Activated T-cell treated with anti-CD3 and anti-CD28 coated beads, Interleukin-2, amount 50 U/mL, for 4 hours (primary cell): ENCODE measurements at regions not wholly inside any gene's neighbourhood (a gene's known extent, or its start where the extent isn't known, plus 50 kb on each side); places are given as distances from the start of the nearest gene placed in this dataset.
"Not testable (repeated sequence)": the region's sequence is repeated elsewhere in the genome, so short reads cannot be mapped to it uniquely, and the experiment has no call there.

ENCODE experiments used
- ATAC-seq, 2 donors: fragments of 200-7000 bp; cut with Tn5 transposase; one replicate each; pipeline ENCODE4 v1.10.0; 2021
- DNase-seq: peaks from one replicate; pipeline ENCODE4 v3.0.0-alpha.2; 2020
- H3K27me3 Mint-ChIP-seq: one replicate; pipeline ENCODE4 v1.8.0; 2021; ENCODE audit warnings: low read depth, mixed read lengths
- H3K36me3 Mint-ChIP-seq: one replicate; pipeline ENCODE4 v1.8.0; 2022; ENCODE audit warnings: mixed read lengths; ENCODE audit not compliant: insufficient read depth
- H3K4me1 Mint-ChIP-seq: one replicate; pipeline ENCODE4 v1.8.0; 2021; ENCODE audit warnings: low read depth, mixed read lengths
- H3K4me3 Mint-ChIP-seq: one replicate; pipeline ENCODE4 v1.8.0; 2021; ENCODE audit warnings: mild to moderate bottlenecking, moderate library complexity, mixed read lengths
- H3K9me3 Mint-ChIP-seq: one replicate; pipeline ENCODE4 v1.8.0; 2021; ENCODE audit warnings: mixed read lengths

DNA sequence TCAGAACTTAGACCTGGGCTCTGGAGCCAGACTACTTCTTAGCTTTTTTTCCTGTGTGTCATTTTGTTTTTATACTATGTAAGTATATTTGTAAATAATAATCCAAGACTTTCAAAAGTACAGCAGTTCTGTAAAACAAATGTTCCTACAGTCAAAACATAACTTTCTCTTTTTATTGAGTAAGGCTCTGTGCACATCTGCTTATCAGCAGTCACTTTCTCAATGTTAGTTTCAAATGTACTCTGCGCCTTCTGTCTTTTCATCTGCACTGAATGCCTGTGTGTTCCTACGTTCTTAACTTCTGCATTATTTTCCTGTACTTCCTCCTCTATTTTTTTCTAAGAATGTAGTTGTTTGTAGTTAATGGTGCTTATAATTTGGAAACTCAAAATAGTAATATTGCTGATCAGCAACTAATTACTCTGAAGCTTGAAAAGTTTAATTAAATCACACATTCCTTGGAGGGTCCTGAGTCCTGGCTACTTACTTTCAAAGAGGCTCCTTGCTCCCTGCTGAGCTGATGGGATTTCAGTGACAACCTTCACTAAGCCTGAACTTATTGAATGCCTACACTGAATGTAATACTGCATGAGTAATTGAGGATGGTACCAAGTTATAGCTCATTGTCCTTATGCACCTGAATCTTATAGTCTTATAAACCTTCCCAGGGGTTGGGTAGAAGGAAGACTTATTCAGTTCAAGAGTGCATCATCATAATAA lies 329.9 kb downstream of the KCNJ2 start:
- H3K27me3 Mint-ChIP-seq, result no peaks in the 10 kb centered on the region
- no peaks in the 10 kb centered on the region for H3K9me3 Mint-ChIP-seq
- H3K36me3 Mint-ChIP-seq, result no peaks in the 10 kb centered on the region
- DNase-seq (no peak), ATAC-seq (no peak)
- no peak overlapping the region for H3K4me3 Mint-ChIP-seq
- no peaks in the 10 kb centered on the region for H3K4me1 Mint-ChIP-seq

DNA sequence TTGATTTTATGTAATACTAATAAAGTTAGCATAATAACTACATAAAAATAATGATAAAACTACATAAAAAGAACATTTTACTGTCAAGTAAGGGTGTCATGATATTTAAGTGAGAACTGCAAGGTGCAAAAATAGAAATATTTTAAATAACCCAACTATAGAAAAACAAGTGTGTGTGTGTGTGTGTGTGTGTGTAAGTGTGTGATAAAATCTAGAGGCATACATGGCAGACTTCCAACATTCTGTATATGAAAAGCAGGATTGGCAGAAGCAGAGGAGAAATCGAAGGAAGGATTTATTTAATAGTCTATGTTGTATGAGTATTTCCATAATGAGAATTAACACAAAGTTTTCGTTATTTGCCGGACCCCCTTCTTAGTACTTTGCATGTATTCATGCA lies 334.1 kb downstream of the KCNJ2 start:
- DNase-seq (no peak), ATAC-seq (no peak)
- H3K9me3 Mint-ChIP-seq, result no peaks in the 10 kb centered on the region
- no peaks in the 10 kb centered on the region for H3K27me3 Mint-ChIP-seq
- no peaks in the 10 kb centered on the region for H3K4me1 Mint-ChIP-seq
- H3K4me3 Mint-ChIP-seq, result no peak overlapping the region
- no peaks in the 10 kb centered on the region for H3K36me3 Mint-ChIP-seq

DNA sequence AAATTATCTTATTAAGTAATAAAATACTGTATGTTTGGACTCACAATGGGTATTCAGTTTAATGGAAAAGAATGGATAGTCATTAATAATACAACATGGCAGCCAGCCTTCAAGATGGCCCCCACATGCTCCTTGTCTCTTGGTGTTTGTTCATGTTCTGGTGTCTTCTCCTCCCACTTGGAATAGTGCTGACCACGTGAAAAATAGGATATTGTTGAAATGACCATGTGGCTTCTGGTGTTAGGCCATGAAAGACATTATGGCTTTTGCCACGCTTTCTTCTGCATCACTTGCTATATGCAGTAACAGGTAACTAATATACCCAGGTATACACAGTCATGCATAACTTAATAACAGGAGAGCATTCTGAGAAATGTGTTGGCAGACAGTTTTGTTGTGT lies 341.0 kb downstream of the KCNJ2 start:
- ATAC-seq (no peak), DNase-seq (no peak)
- H3K27me3 Mint-ChIP-seq, result peaks cover 3% of the 10 kb centered on the region
- no peaks in the 10 kb centered on the region for H3K9me3 Mint-ChIP-seq
- no peak overlapping the region for H3K4me3 Mint-ChIP-seq
- H3K36me3 Mint-ChIP-seq, result no peaks in the 10 kb centered on the region
- no peaks in the 10 kb centered on the region for H3K4me1 Mint-ChIP-seq

DNA sequence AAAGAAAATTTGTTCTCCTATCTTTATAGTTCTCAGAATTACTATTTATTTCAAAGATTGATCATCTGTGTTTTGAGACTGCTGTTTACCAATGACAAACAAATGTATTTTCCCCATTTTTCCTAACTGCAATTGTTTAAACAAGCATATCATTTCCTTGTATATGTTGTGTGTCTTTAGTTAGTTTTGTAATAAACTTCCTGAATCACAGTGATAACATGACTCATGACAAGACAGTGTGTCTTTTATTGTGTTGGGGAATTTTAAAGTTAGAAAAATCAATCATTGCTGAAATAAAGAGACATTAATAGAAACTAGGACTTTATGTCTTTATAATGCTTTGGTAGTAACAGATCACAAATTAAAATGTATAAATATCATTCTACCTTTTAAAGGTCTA lies 348.5 kb downstream of the KCNJ2 start:
- Mint-ChIP-seq H3K27me3 (no peaks in the 10 kb centered on the region), H3K4me3 (no peak overlapping the region), H3K36me3 (no peaks in the 10 kb centered on the region), H3K4me1 (no peaks in the 10 kb centered on the region), H3K9me3 (no peaks in the 10 kb centered on the region)
- DNase-seq (no peak), ATAC-seq (no peak)

DNA sequence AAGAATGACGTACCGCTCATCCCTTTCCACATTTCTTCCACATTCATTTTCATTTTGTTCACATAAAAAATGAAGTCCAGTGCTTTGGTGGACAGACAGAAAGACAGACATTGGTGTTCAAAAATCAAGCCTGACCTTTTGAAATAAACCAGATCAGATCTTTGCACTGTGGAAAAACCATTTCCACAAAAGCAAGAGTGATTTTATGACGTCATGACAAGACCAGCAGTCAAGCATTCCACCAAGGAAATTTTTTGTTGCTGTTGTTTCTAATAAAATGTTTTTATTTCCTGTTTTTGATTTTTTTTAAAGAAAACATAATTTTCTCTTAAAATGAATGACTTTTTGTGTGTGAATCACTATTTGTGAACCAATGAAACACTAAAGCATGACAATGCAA lies 350.0 kb downstream of the KCNJ2 start:
- no peaks in the 10 kb centered on the region for H3K27me3 Mint-ChIP-seq
- no peak overlapping the region for H3K4me3 Mint-ChIP-seq
- no peak for DNase-seq
- H3K36me3 Mint-ChIP-seq, result no peaks in the 10 kb centered on the region
- ATAC-seq, result no peak
- H3K4me1 Mint-ChIP-seq, result no peaks in the 10 kb centered on the region
- no peaks in the 10 kb centered on the region for H3K9me3 Mint-ChIP-seq

DNA sequence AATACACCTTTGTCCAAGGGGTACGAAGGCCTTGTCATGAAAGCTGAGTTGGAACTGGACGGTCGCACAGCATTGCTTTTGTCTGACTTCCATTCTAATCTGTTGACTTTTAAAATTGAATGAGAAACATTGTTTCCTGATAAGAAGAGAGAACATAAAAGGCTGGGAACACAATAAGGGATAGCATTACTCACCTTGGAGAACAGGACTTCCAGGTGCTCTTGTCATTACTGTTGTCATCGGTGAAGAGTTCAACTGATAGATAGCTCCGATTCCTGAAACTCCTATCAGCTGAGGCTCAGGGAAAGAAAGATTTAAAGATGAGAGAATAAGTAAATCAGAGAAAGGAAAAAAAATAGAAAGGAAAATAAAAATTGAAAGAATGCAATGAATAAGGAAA lies 351.1 kb downstream of the KCNJ2 start:
- Mint-ChIP-seq H3K4me3 (no peak overlapping the region), H3K4me1 (no peaks in the 10 kb centered on the region), H3K9me3 (no peaks in the 10 kb centered on the region), H3K27me3 (no peaks in the 10 kb centered on the region), H3K36me3 (no peaks in the 10 kb centered on the region)
- ATAC-seq (no peak), DNase-seq (no peak)

DNA sequence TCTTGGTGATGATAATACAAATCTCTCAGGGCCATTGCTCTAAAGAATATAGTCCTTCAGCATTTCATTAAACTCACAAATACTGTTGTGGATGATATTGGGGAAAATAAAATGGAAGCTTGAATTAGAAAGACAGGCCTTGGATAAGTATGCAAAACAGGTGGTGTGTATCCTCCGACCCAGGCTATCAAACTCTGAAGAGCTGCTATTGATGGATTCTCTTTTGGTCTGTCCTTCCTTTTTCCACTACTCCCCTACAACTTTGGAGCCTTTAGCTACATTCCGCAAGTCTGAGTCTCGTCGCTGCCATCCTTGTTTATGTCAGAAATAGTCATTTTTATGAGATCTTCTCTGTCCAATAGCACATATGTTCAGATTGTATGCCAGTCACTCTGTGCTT lies 351.6 kb downstream of the KCNJ2 start:
- H3K27me3 Mint-ChIP-seq, result no peaks in the 10 kb centered on the region
- no peaks in the 10 kb centered on the region for H3K4me1 Mint-ChIP-seq
- H3K36me3 Mint-ChIP-seq, result no peaks in the 10 kb centered on the region
- ATAC-seq, result no peak
- DNase-seq, result no peak
- no peaks in the 10 kb centered on the region for H3K9me3 Mint-ChIP-seq
- H3K4me3 Mint-ChIP-seq, result no peak overlapping the region

DNA sequence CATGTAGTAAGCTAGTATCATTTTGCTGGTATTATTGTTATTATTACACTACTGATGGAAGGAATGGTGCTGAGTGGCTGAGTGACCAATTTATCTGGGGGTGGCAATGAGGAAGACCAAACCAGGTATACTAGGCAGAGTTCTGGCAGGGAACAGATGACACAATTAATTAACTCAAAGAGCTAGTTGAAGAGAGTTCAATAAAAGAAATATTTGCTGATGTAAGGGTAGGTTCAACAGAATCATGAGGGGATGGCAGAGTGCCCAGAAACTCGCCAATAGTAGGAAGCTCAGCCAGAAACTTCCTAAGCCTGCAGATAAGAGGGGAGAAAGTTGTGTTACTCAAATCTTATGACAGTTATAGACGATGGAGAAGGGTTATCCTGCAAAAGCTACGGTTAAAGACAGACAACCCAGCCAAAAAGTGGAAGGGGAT lies 352.5 kb downstream of the KCNJ2 start:
- Mint-ChIP-seq H3K4me3 (no peak overlapping the region), H3K4me1 (no peaks in the 10 kb centered on the region), H3K9me3 (no peaks in the 10 kb centered on the region), H3K36me3 (no peaks in the 10 kb centered on the region), H3K27me3 (no peaks in the 10 kb centered on the region)
- no peak for ATAC-seq
- DNase-seq, result no peak

DNA sequence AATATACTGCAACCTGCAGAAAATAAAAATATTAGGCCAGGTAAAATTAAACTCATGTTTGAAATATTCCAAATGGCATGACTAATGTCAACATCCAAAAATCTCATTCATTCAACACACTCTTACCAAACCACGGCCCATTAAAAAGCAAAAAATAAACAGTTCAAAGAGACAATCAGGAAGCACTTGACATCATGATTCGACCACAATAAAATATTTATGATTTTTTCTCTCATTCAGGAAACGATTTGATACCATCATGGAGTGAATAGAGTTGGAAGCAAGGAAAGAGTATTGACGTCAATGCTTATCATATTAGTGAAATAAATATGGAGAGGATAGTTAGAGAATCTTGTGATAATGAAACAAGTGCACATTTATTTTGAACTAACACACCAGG lies 354.1 kb downstream of the KCNJ2 start:
- Mint-ChIP-seq H3K4me3 (no peak overlapping the region), H3K4me1 (no peaks in the 10 kb centered on the region), H3K9me3 (no peaks in the 10 kb centered on the region), H3K36me3 (no peaks in the 10 kb centered on the region), H3K27me3 (no peaks in the 10 kb centered on the region)
- no peak for DNase-seq
- no peak for ATAC-seq

DNA sequence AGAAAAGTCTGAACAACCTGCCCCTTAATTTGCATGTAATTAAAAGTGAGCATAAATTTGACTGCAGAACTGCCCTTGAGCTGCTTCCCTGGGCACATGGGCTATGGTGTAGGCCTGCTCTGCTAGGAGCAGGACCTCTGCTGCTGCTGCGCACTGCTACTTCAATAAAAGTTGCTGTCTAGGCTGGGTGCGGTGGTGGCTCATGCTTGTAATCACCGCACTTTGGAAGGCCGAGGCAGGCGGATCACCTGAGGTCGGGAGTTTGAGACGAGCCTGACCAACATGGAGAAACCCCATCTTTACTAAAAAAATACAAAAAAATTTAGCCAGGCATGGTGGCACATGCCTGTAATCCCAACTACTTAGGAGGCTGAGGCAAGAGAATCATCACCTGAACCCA lies 355.7 kb downstream of the KCNJ2 start:
- not testable (repeated sequence) for H3K4me1 Mint-ChIP-seq, DNase-seq, H3K4me3 Mint-ChIP-seq, H3K9me3 Mint-ChIP-seq, H3K27me3 Mint-ChIP-seq, ATAC-seq, H3K36me3 Mint-ChIP-seq

DNA sequence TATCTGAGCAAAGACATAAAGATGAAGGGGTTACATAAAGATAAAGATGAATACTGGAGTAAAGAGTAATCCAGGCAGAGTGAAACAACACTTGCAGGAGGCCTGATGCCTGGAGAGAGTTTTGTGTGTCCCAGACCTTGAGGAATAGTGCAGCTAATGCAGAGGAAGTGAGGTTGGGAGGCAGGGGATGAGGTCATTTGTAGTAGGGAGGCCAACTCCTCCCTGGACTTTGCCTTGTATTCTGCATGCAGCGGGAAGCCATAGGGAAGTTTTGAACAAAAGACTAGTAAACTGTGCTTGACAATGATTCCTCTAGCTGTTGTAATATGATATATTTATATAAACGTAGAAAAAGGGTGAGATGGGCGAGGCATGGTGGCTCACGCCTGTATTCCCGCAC lies 356.6 kb downstream of the KCNJ2 start:
- Mint-ChIP-seq H3K27me3 (no peaks in the 10 kb centered on the region), H3K4me1 (no peaks in the 10 kb centered on the region), H3K36me3 (no peaks in the 10 kb centered on the region), H3K4me3 (no peak overlapping the region), H3K9me3 (no peaks in the 10 kb centered on the region)
- ATAC-seq (no peak), DNase-seq (no peak)

DNA sequence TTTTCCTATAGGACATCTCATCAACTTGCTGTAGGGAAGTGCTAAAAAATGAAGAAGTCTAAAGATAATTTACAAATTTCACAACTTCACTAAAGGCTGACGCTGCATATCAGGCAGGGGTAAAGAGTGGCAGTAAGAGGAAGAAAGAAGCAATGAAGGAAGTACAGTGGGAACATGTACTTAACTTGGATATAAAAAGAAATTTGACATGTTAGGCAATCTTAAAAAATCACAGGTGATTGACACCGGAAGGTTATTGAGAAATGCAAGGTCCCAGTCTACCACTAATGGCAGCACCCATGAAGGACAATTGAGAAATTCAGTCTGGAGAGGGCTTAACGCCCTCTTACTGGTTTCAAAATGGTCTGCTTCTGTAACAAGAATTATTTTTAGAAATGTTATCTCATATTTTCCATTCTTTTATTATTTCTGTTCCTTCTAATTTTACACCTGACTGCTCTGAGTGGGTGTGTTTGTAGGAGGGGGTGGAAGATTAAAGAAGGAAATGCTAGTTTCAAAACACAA lies 358.1 kb downstream of the KCNJ2 start:
- Mint-ChIP-seq H3K36me3 (no peaks in the 10 kb centered on the region), H3K4me3 (no peak overlapping the region), H3K27me3 (no peaks in the 10 kb centered on the region), H3K4me1 (no peaks in the 10 kb centered on the region), H3K9me3 (no peaks in the 10 kb centered on the region)
- ATAC-seq (no peak), DNase-seq (no peak)

DNA sequence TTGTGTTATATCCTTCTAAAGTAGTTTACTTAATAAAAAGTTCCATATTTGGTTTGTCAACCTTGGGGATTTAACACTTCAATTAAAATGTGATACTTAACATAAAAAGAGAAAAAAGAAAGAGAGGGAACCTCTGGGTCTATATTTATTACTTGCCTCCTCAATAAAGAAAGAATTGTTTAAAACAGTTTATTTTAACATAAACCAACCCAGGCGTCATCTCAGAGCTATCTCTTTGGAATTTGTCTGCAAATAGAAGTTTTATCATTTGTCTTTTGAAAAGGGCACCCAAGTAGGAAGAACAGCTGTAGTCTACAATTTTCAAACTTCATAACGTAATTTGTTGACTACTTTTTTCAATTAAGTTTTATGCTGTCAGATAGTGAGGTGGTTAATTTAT lies 364.1 kb downstream of the KCNJ2 start:
- no peaks in the 10 kb centered on the region for H3K4me1 Mint-ChIP-seq
- no peaks in the 10 kb centered on the region for H3K27me3 Mint-ChIP-seq
- H3K36me3 Mint-ChIP-seq, result no peaks in the 10 kb centered on the region
- DNase-seq (no peak), ATAC-seq (no peak)
- no peak overlapping the region for H3K4me3 Mint-ChIP-seq
- no peaks in the 10 kb centered on the region for H3K9me3 Mint-ChIP-seq

DNA sequence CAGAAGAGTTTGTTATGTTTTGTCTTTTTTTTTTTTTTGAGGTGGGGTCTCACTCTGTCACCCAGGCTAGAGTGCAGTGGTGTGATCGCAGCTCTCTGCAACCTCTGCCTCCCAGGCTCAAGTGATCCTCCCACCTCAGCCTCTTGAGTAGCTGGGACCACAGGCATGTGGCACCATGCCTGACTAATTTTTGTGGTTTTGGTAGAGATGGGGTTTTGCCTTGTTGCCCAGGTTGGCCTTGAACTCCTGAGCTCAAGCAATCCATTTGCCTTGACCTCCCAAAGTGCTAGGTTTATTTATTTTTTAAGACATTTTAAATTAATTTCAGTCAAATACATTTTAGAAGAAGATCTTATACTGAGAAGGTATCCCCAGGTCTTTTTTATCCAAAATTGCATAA lies 366.7 kb downstream of the KCNJ2 start:
- no peaks in the 10 kb centered on the region for H3K27me3 Mint-ChIP-seq
- H3K9me3 Mint-ChIP-seq, result no peaks in the 10 kb centered on the region
- no peaks in the 10 kb centered on the region for H3K36me3 Mint-ChIP-seq
- DNase-seq (no peak), ATAC-seq (no peak)
- H3K4me3 Mint-ChIP-seq, result no peak overlapping the region
- H3K4me1 Mint-ChIP-seq, result no peaks in the 10 kb centered on the region

DNA sequence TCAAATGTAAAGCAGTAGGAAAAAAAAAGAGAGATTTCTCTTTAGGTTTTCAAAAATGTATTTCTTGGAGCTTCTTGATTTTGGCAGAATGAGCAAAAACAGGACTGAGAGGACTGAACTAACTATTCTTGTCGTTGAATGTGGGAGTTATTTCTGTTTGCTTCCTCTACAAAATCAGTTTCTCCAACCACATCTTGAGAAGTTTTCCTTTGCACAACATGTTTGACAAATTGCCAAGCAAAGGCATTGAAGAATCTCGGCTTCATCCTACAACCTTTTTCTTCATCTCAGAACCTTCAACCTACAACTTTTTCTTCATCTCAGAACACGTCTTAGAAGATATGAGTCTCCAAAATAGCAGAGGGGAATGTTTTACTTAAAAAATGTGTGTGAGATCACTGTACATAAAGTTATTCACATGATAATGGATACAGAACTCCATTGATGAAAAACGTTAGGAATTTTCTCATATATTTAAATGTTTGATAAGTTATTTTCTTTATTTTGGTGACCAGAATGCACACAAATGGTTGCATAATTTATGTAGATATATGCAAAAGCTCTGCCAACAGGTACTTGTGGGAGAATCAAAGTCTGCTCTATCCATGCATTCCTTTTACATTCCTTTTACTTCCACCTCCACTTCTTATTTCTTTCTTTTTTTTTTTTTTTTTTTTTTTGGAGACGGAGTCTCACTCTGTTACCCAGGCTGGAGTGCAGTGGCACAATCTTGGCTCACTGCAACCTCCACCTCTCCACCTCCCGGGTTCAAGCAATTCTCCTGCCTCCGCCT lies 370.0 kb downstream of the KCNJ2 start:
- DNase-seq (no peak), ATAC-seq (no peak)
- no peaks in the 10 kb centered on the region for H3K4me1 Mint-ChIP-seq
- no peak overlapping the region for H3K4me3 Mint-ChIP-seq
- no peaks in the 10 kb centered on the region for H3K36me3 Mint-ChIP-seq
- no peaks in the 10 kb centered on the region for H3K9me3 Mint-ChIP-seq
- H3K27me3 Mint-ChIP-seq, result no peaks in the 10 kb centered on the region
